ENCODE measurements at regions not wholly inside any gene's neighbourhood (a gene's known extent, or its start where the extent isn't known, plus 50 kb on each side); places are given as distances from the start of the nearest gene placed in this dataset.

- no peak overlapping the region for H3K4me3 ChIP-seq (ENCODE audit: low read length)
- TF ChIP-seq CTCF (conservative IDR thresholded peaks at IDR 0.05; ENCODE audit: low read length): no peak
- no peak for DNase-seq (ENCODE audit: low read depth)
These were observed 290.2 kb upstream of the ACVR2A start for GRCh38 chr2:147554521-147555107.

- no peak overlapping the region for H3K4me3 ChIP-seq (ENCODE audit: low read length)
- no peak for DNase-seq (ENCODE audit: low read depth)
- TF ChIP-seq CTCF (conservative IDR thresholded peaks at IDR 0.05; ENCODE audit: low read length): no peak
These were observed 291.0 kb upstream of the ACVR2A start for GRCh38 chr2:147553775-147554271.

- no peak for TF ChIP-seq CTCF (conservative IDR thresholded peaks at IDR 0.05; ENCODE audit: low read length)
- no peak overlapping the region for H3K4me3 ChIP-seq (ENCODE audit: low read length)
- DNase-seq (ENCODE audit: low read depth): peak; percentile 54
These were observed 293.7 kb upstream of the ACVR2A start for GRCh38 chr2:147550995-147551731.

- H3K4me3 ChIP-seq (ENCODE audit: low read length): no peak overlapping the region
- no peak for TF ChIP-seq CTCF (conservative IDR thresholded peaks at IDR 0.05; ENCODE audit: low read length)
- DNase-seq (ENCODE audit: low read depth): peak; percentile 50
These were observed 295.8 kb upstream of the ACVR2A start for GRCh38 chr2:147549054-147549453.

DNA sequence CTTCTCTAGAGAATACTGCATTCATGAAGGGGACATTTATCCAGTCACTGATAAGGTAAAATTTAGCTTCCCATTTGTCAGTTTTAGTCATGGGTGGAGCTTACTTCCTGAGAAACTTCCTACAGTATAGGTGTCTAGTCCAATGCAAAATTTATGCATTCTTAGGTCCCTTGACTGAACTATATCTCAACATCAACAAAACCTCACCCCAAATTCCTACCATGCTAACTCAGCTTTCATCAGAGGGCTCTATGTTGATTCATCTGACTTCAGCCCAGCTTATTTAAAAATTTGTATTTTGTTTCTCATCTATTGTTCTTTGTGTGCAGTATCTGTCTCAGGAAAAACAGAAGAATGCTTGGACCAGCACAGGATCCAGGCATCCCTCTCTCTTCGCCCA is 296.4 kb upstream of the ACVR2A start:
- no peak overlapping the region for H3K4me3 ChIP-seq (ENCODE audit: low read length)
- TF ChIP-seq CTCF (conservative IDR thresholded peaks at IDR 0.05; ENCODE audit: low read length): no peak
- DNase-seq (ENCODE audit: low read depth): peak; percentile 42

DNA sequence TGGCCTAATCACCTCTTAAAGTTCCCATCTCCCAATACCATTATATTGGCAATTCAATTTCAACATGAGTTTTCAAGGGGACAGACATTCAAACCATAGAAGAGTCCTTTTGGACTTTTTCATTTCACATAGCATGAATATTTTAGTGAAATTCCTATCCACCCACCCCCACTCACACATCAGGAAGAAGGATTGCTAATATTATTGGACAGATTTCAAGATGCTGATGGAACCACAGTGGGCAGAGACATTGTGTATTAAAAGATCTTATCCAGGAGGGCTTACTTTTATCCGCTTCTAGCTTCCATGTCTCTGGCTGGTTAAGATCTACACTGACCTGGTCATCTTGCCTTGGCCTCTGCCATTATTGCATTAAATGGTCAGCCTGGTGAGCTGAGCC is 297.4 kb upstream of the ACVR2A start:
- no peak for TF ChIP-seq CTCF (conservative IDR thresholded peaks at IDR 0.05; ENCODE audit: low read length)
- H3K4me3 ChIP-seq (ENCODE audit: low read length): no peak overlapping the region
- peak; percentile 75 for DNase-seq (ENCODE audit: low read depth)

DNA sequence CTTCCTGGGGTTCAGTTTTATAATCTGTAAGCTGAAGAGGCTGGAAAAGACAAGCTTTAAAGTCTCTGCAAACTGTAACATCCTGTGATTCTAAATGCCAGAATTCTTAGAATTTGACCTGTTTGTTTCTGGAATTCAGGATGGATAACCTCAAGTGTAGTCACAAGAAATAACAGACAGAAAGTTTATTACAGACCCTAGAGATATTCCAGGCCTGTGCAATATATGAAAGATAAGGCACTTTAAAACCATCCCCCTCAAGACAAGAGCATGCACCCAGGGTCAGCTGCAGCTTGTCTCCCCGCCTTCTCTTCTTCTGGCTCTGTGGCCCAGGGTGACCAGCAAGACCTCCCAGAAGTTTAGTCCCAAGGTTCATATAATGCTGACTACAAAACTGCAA is 298.7 kb upstream of the ACVR2A start:
- H3K4me3 ChIP-seq (ENCODE audit: low read length): no peak overlapping the region
- DNase-seq (ENCODE audit: low read depth): no peak
- no peak for TF ChIP-seq CTCF (conservative IDR thresholded peaks at IDR 0.05; ENCODE audit: low read length)
